ENCODE measurements at regions not wholly inside any gene's neighbourhood (a gene's known extent, or its start where the extent isn't known, plus 50 kb on each side); places are given as distances from the start of the nearest gene placed in this dataset.

- no peaks in the 10 kb centered on the region for H3K36me3 ChIP-seq (ENCODE audit: insufficient read depth, low read length)
- no peak overlapping the region for H3K4me3 ChIP-seq
- H3K9me3 ChIP-seq (ENCODE audit: low read depth, low read length), result no peaks in the 10 kb centered on the region
- H3K27ac ChIP-seq, result no peak overlapping the region
- no peak for TF ChIP-seq POLR2AphosphoS5 (IDR thresholded peaks at IDR 0.05; ENCODE audit: borderline replicate concordance, low read depth, low read length)
- no peak for TF ChIP-seq EZH2 (IDR thresholded peaks at IDR 0.05)
- no peak for TF ChIP-seq FOXP2 (optimal IDR thresholded peaks at IDR 0.05; ENCODE audit: control extremely low read depth, extremely low read length, insufficient read depth)
- H3K9ac ChIP-seq (ENCODE audit: insufficient read length), result no peak overlapping the region
- no peak for DNase-seq (ENCODE audit: low read depth, low spot score)
These were observed 224.6 kb upstream of the PITRM1 start for GRCh38 chr10:3397231-3397630.

DNA sequence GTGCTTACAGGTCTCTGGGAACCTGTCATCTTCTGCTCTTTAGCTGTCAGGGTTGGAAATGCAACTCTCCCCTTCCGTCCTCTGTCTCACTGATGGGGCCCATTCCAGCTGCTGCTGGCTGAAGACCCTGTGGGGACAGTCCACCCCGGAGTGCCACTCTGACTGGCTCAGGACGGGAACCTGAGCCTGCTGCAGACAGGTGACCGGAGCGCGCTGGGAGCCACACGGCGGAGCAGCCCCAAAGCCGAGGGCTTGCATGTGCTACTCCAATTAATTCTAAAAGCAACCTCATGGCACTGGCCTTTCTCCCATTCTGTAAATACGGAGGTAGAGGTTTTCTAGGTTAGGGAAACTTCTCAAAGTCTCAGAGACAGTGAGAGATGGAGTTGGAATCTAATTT lies 223.5 kb upstream of the PITRM1 start:
- Histone ChIP-seq H3K4me3 (no peak overlapping the region), H3K27ac (no peak overlapping the region), H3K9me3 (ENCODE audit: low read depth, low read length) (no peaks in the 10 kb centered on the region), H3K9ac (ENCODE audit: insufficient read length) (no peak overlapping the region), H3K36me3 (ENCODE audit: insufficient read depth, low read length) (no peaks in the 10 kb centered on the region)
- TF ChIP-seq POLR2AphosphoS5 (IDR thresholded peaks at IDR 0.05; ENCODE audit: borderline replicate concordance, low read depth, low read length) (no peak), EZH2 (IDR thresholded peaks at IDR 0.05) (no peak), FOXP2 (optimal IDR thresholded peaks at IDR 0.05; ENCODE audit: control extremely low read depth, extremely low read length, insufficient read depth) (no peak)
- DNase-seq (ENCODE audit: low read depth, low spot score), result no peak

DNA sequence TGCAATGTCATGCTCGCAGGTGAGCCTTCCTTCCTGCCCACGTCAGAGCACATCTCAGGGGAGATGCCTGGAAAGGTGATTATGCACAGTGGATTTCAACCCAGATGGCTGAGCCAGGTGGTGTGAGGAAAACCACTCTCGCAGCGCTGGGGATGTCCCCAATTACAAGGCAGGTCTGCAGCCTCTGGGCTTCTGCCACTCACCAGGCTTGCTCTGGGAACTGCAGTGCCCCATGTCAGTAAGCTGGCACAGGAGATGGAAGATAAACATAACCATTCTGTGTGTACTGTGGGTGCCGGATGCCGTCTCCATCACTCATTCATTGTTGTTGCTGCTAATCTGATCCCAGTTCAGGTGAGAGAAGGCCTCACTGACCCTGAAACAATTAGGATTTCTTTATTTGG lies 222.9 kb upstream of the PITRM1 start:
- no peak overlapping the region for H3K9ac ChIP-seq (ENCODE audit: insufficient read length)
- no peak overlapping the region for H3K4me3 ChIP-seq
- no peak for TF ChIP-seq FOXP2 (optimal IDR thresholded peaks at IDR 0.05; ENCODE audit: control extremely low read depth, extremely low read length, insufficient read depth)
- no peak for TF ChIP-seq EZH2 (IDR thresholded peaks at IDR 0.05)
- H3K27ac ChIP-seq, result no peak overlapping the region
- no peak for DNase-seq (ENCODE audit: low read depth, low spot score)
- H3K9me3 ChIP-seq (ENCODE audit: low read depth, low read length), result no peaks in the 10 kb centered on the region
- H3K36me3 ChIP-seq (ENCODE audit: insufficient read depth, low read length), result no peaks in the 10 kb centered on the region

DNA sequence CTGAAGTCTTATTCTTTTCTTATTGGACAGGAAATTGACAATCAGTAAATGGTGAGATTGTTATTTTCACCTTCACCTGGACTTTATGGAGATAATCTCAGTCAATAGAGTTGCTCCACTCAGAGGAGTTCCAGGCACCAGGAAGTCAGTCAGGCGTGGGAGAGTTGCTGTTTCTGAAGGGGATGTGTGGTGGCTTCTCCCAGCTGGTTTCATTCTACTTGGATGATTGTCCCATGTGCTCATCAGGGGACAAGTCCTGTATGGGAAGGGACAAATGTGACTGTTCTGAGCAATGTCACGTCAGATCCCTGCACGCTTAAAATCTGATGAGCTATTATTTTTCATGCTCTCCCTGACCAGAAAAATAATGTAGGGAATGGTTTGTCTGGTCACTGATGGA lies 222.5 kb upstream of the PITRM1 start:
- no peaks in the 10 kb centered on the region for H3K9me3 ChIP-seq (ENCODE audit: low read depth, low read length)
- H3K4me3 ChIP-seq, result no peak overlapping the region
- no peak overlapping the region for H3K27ac ChIP-seq
- no peaks in the 10 kb centered on the region for H3K36me3 ChIP-seq (ENCODE audit: insufficient read depth, low read length)
- DNase-seq (ENCODE audit: low read depth, low spot score), result no peak
- TF ChIP-seq FOXP2 (optimal IDR thresholded peaks at IDR 0.05; ENCODE audit: control extremely low read depth, extremely low read length, insufficient read depth) (no peak), EZH2 (IDR thresholded peaks at IDR 0.05) (no peak), POLR2AphosphoS5 (IDR thresholded peaks at IDR 0.05; ENCODE audit: borderline replicate concordance, low read depth, low read length) (no peak)
- no peak overlapping the region for H3K9ac ChIP-seq (ENCODE audit: insufficient read length)

GRCh38 chr10:3393958-3394357 lies 221.4 kb upstream of the PITRM1 start:
- TF ChIP-seq FOXP2 (optimal IDR thresholded peaks at IDR 0.05; ENCODE audit: control extremely low read depth, extremely low read length, insufficient read depth) (no peak), POLR2AphosphoS5 (IDR thresholded peaks at IDR 0.05; ENCODE audit: borderline replicate concordance, low read depth, low read length) (no peak), EZH2 (IDR thresholded peaks at IDR 0.05) (no peak)
- Histone ChIP-seq H3K4me3 (no peak overlapping the region), H3K27ac (no peak overlapping the region), H3K9me3 (ENCODE audit: low read depth, low read length) (no peaks in the 10 kb centered on the region), H3K36me3 (ENCODE audit: insufficient read depth, low read length) (no peaks in the 10 kb centered on the region), H3K9ac (ENCODE audit: insufficient read length) (no peak overlapping the region)
- DNase-seq (ENCODE audit: low read depth, low spot score), result no peak

DNA sequence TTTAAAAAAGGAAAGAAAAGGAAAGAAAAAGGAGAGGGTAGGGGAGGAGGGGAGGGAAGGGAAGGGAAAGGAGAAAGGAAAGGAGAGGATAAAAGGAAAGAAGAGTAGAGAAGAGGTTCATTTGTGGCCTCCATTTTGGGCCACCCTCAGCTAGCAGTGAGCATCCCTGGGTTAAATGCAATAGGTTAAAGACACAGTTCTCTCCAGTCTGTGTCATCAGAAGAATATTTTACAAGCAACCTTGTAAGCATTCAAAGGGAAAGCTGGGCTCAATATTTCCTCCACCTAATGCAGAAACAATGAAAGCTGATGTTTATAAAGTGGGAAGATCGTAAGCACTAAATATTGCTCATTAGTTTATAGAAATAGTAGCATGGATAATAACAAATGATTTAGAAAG lies 219.1 kb upstream of the PITRM1 start:
- Histone ChIP-seq H3K36me3 (ENCODE audit: insufficient read depth, low read length) (no peaks in the 10 kb centered on the region), H3K27ac (no peak overlapping the region), H3K4me3 (no peak overlapping the region), H3K9me3 (ENCODE audit: low read depth, low read length) (no peaks in the 10 kb centered on the region), H3K9ac (ENCODE audit: insufficient read length) (no peak overlapping the region)
- TF ChIP-seq POLR2AphosphoS5 (IDR thresholded peaks at IDR 0.05; ENCODE audit: borderline replicate concordance, low read depth, low read length) (no peak), EZH2 (IDR thresholded peaks at IDR 0.05) (no peak), FOXP2 (optimal IDR thresholded peaks at IDR 0.05; ENCODE audit: control extremely low read depth, extremely low read length, insufficient read depth) (no peak)
- no peak for DNase-seq (ENCODE audit: low read depth, low spot score)

DNA sequence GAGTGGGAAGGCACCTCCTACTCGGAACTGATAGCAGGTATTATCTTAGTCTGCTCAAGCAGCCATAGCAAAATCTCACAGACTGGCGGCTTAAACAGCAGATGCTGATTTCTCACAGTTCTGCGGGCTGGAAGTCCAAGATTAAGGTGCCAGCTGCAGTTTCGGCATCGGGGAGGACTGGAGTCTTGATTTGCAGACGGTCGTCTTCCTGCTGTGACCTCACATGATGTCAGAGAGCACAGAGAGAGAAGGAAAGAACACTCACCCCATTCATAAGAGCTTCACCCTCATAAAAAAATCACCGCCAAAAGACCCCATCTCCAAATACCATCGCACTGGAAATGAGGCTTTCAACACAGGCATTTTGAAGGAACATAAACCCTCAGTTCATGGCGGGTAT lies 216.5 kb upstream of the PITRM1 start:
- H3K4me3 ChIP-seq, result no peak overlapping the region
- TF ChIP-seq EZH2 (IDR thresholded peaks at IDR 0.05) (no peak), FOXP2 (optimal IDR thresholded peaks at IDR 0.05; ENCODE audit: control extremely low read depth, extremely low read length, insufficient read depth) (no peak), POLR2AphosphoS5 (IDR thresholded peaks at IDR 0.05; ENCODE audit: borderline replicate concordance, low read depth, low read length) (no peak)
- no peak overlapping the region for H3K27ac ChIP-seq
- H3K36me3 ChIP-seq (ENCODE audit: insufficient read depth, low read length), result no peaks in the 10 kb centered on the region
- no peak for DNase-seq (ENCODE audit: low read depth, low spot score)
- no peaks in the 10 kb centered on the region for H3K9me3 ChIP-seq (ENCODE audit: low read depth, low read length)
- no peak overlapping the region for H3K9ac ChIP-seq (ENCODE audit: insufficient read length)

DNA sequence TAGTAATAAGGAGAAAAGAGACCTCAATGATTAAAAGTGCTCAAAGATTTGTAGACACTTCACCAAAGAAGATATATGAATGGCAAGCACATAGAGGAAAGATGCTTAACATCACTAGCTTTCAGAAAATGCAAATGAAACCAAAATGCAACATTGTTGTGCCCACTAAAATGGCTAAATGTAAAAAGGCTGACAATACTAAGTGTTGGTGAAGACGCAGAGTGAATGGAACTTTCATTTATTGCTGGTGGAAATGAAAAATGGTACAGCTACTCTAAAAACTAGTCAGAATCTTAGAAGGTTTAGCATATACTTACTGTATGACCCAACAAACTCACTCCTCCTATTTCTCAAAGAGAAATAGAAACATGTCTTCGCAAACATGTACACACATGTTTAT lies 212.9 kb upstream of the PITRM1 start:
- no peak overlapping the region for H3K4me3 ChIP-seq
- no peaks in the 10 kb centered on the region for H3K36me3 ChIP-seq (ENCODE audit: insufficient read depth, low read length)
- no peak overlapping the region for H3K27ac ChIP-seq
- H3K9me3 ChIP-seq (ENCODE audit: low read depth, low read length), result no peaks in the 10 kb centered on the region
- TF ChIP-seq POLR2AphosphoS5 (IDR thresholded peaks at IDR 0.05; ENCODE audit: borderline replicate concordance, low read depth, low read length) (no peak), FOXP2 (optimal IDR thresholded peaks at IDR 0.05; ENCODE audit: control extremely low read depth, extremely low read length, insufficient read depth) (no peak), EZH2 (IDR thresholded peaks at IDR 0.05) (no peak)
- DNase-seq (ENCODE audit: low read depth, low spot score), result no peak
- no peak overlapping the region for H3K9ac ChIP-seq (ENCODE audit: insufficient read length)

DNA sequence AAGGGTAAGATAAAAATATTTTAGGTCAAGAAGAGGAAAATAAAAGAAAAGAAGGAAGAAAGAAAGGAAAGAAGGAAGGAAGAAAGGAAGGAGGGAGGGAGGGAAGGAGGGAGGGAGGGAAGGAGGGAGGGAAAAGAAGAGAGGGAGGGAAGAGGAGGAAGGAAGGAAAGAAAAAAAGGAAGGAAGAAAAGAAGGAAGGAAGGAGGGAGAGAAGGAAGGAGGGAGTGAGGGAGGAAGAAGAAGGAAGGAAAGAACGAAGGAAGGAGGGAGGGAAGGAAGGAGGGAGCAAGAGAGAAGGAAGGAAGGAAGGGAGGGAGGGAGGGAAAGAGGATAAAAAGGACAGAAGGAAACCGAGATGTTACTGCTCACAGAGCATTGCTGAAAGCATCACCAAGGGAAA lies 209.5 kb upstream of the PITRM1 start:
- DNase-seq (ENCODE audit: low read depth, low spot score), result no peak
- Histone ChIP-seq H3K36me3 (ENCODE audit: insufficient read depth, low read length) (no peaks in the 10 kb centered on the region), H3K9ac (ENCODE audit: insufficient read length) (no peak overlapping the region), H3K27ac (no peak overlapping the region), H3K4me3 (no peak overlapping the region), H3K9me3 (ENCODE audit: low read depth, low read length) (no peaks in the 10 kb centered on the region)
- TF ChIP-seq EZH2 (IDR thresholded peaks at IDR 0.05) (no peak), POLR2AphosphoS5 (IDR thresholded peaks at IDR 0.05; ENCODE audit: borderline replicate concordance, low read depth, low read length) (no peak), FOXP2 (optimal IDR thresholded peaks at IDR 0.05; ENCODE audit: control extremely low read depth, extremely low read length, insufficient read depth) (no peak)
